ENCODE measurements at regions not wholly inside any gene's neighbourhood (a gene's known extent, or its start where the extent isn't known, plus 50 kb on each side); places are given as distances from the start of the nearest gene placed in this dataset.
A peak's percentile ranks its signal among the peaks of the same experiment; 100 is the strongest.

GRCh38 chr17:53640808-53641207, 181.9 kb upstream of the KIF2B start:
- no peak overlapping the region for H3K4me3 ChIP-seq (replicated peaks in 1 of 2; ENCODE audit: low read depth in 2 of 2, low read length in 2 of 2)
- DNase-seq (ENCODE audit: low read depth in 2 of 2) = no peak
- TF ChIP-seq, protein P1, sequence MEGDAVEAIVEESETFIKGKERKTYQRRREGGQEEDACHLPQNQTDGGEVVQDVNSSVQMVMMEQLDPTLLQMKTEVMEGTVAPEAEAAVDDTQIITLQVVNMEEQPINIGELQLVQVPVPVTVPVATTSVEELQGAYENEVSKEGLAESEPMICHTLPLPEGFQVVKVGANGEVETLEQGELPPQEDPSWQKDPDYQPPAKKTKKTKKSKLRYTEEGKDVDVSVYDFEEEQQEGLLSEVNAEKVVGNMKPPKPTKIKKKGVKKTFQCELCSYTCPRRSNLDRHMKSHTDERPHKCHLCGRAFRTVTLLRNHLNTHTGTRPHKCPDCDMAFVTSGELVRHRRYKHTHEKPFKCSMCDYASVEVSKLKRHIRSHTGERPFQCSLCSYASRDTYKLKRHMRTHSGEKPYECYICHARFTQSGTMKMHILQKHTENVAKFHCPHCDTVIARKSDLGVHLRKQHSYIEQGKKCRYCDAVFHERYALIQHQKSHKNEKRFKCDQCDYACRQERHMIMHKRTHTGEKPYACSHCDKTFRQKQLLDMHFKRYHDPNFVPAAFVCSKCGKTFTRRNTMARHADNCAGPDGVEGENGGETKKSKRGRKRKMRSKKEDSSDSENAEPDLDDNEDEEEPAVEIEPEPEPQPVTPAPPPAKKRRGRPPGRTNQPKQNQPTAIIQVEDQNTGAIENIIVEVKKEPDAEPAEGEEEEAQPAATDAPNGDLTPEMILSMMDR (IDR thresholded peaks at IDR 0.05; ENCODE audit: low read depth, low read length) = no peak

DNA sequence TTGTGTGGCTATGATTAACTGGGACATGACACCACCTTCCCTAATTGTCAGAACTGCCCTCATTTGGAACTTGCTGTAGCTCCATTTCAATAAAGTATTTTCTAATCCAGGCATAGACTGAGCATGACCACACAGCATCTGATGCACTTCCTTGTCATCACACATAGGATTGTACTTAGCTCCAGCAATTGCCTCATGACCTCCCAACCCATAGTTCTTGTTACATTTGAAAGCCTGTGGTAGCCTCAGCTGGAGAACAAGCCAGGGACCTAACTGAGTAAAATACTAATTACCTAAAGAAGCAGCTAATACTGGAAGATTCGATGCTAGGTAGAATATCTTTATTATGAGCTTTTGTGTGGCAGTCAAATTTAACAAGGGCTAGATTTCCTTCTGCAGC, 187.3 kb upstream of the KIF2B start:
- no peak overlapping the region for H3K4me3 ChIP-seq (replicated peaks in 1 of 2; ENCODE audit: low read depth in 2 of 2, low read length in 2 of 2)
- TF ChIP-seq, protein P1 (IDR thresholded peaks at IDR 0.05; ENCODE audit: low read depth, low read length) = no peak
- peak in 1 of 2 donors; percentile 2 for DNase-seq (ENCODE audit: low read depth in 2 of 2)

DNA sequence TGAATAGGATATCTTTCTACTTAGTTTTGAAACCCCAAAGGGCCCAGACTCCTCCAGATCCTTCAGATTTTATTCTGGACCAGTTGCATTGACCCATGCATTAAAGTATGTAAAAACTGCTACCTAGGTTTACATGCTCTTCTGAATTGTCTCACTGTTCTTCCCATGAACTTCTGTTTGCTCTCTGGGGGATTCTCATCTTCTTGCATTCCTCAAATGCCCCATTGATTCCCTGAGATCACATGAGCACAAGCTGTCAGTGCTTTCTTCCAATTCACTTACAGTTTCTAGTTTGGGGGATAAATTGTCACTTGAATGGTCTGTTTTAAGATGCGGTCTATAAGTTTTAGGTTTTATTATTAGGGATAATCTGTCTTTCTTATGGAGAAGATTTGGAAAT, 188.9 kb upstream of the KIF2B start:
- no peak for DNase-seq (ENCODE audit: low read depth in 2 of 2)
- H3K4me3 ChIP-seq (replicated peaks in 1 of 2; ENCODE audit: low read depth in 2 of 2, low read length in 2 of 2) = no peak overlapping the region
- TF ChIP-seq, protein P1 (IDR thresholded peaks at IDR 0.05; ENCODE audit: low read depth, low read length) = no peak

DNA sequence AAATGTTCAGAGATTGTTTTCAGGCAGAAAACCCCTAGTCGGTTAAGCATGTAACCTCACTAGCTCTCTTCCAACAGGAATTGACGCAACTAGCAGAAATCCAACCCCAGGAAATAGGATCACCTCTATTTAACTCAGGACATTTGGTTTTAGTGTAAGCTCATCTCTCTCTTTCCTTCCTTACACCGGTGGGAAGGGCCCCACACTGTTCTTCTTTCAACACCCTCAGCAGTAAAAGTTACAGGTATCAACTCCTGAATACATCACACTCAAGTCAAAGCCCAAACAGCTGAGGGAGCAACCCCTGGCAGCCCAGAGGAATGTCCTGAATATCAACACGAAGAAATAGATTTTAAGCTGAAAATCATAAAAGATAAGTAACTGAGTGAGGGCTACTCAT, 191.2 kb upstream of the KIF2B start:
- TF ChIP-seq, protein P1 (IDR thresholded peaks at IDR 0.05; ENCODE audit: low read depth, low read length) = no peak
- DNase-seq (ENCODE audit: low read depth in 2 of 2) = no peak
- no peak overlapping the region for H3K4me3 ChIP-seq (replicated peaks in 1 of 2; ENCODE audit: low read depth in 2 of 2, low read length in 2 of 2)

DNA sequence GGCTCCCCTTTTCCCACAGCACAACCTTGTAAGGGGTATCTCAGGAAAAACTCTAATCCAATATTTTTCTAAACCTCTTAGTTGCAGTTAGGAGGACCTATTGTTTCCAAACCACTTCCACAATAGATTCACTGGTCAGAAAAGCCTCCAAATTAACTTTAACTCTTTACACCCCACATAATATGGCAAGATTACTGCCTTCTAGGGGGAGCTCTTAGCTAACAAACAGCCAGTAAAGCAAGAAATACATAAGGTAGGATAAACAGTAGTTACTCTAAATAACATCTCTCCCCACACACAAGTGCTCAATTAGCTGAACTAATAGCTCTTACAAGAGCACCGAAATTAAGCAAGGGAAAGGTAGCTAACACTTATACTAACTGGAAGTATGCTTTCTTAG, 192.1 kb upstream of the KIF2B start:
- TF ChIP-seq, protein P1 (IDR thresholded peaks at IDR 0.05; ENCODE audit: low read depth, low read length) = no peak
- DNase-seq (ENCODE audit: low read depth in 2 of 2) = no peak
- H3K4me3 ChIP-seq (replicated peaks in 1 of 2; ENCODE audit: low read depth in 2 of 2, low read length in 2 of 2) = no peak overlapping the region

GRCh38 chr17:53630115-53630514, 192.6 kb upstream of the KIF2B start:
- H3K4me3 ChIP-seq (replicated peaks in 1 of 2; ENCODE audit: low read depth in 2 of 2, low read length in 2 of 2) = no peak overlapping the region
- TF ChIP-seq, protein P1 (IDR thresholded peaks at IDR 0.05; ENCODE audit: low read depth, low read length) = no peak

GRCh38 chr17:53629188-53629587, 193.5 kb upstream of the KIF2B start:
- DNase-seq (ENCODE audit: low read depth in 2 of 2) = peak in 1 of 2 donors; percentile 8
- no peak overlapping the region for H3K4me3 ChIP-seq (replicated peaks in 1 of 2; ENCODE audit: low read depth in 2 of 2, low read length in 2 of 2)
- TF ChIP-seq, protein P1 (IDR thresholded peaks at IDR 0.05; ENCODE audit: low read depth, low read length) = no peak

More at GRCh38 chr17:53630115-53630514, 192.6 kb upstream of the KIF2B start:
- no peak for DNase-seq (ENCODE audit: low read depth in 2 of 2)

All from cardiac fibroblast (primary cell).